HL-60 (cell line): ENCODE measurements at regions not wholly inside any gene's neighbourhood (a gene's known extent, or its start where the extent isn't known, plus 50 kb on each side); places are given as distances from the start of the nearest gene placed in this dataset.

ENCODE experiments used
- CTCF ChIP-seq: IDR thresholded peaks from one replicate; pipeline ENCODE4 v1.5.1; 2011; ENCODE audit warnings: low read length, control low read depth, inconsistent platforms; ENCODE audit not compliant: insufficient read depth
- REST ChIP-seq: IDR thresholded peaks from 2 replicates; pipeline ENCODE4 v1.6.1; 2012; ENCODE audit warnings: low read depth; ENCODE audit not compliant: insufficient replicate concordance

GRCh38 chr6:2351090-2351489 is 105.7 kb upstream of the GMDS start:
- no peak for TF ChIP-seq CTCF
- no peak for TF ChIP-seq REST
